ENCODE measurements at regions not wholly inside any gene's neighbourhood (a gene's known extent, or its start where the extent isn't known, plus 50 kb on each side); places are given as distances from the start of the nearest gene placed in this dataset.

DNA sequence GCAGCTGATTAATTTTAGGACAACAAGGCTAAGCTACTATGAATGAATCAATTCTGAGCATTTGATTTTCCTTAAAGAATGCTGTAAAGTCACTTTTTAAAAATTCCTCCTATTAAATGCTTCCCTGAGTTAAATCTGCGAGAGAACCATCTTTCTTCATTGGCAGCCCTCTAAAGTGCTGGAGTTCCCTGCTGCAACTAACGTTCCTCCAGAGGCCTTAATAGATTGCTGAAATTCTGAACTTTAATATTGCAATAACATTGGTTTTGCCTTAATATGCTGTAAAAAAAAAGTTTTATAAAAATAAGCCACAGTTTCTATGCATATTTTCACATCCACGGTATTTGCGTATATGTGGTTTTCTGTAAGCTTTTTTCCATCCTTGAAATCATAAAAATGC lies 298.0 kb upstream of the PIK3R1 start:
- TF ChIP-seq, protein P1, sequence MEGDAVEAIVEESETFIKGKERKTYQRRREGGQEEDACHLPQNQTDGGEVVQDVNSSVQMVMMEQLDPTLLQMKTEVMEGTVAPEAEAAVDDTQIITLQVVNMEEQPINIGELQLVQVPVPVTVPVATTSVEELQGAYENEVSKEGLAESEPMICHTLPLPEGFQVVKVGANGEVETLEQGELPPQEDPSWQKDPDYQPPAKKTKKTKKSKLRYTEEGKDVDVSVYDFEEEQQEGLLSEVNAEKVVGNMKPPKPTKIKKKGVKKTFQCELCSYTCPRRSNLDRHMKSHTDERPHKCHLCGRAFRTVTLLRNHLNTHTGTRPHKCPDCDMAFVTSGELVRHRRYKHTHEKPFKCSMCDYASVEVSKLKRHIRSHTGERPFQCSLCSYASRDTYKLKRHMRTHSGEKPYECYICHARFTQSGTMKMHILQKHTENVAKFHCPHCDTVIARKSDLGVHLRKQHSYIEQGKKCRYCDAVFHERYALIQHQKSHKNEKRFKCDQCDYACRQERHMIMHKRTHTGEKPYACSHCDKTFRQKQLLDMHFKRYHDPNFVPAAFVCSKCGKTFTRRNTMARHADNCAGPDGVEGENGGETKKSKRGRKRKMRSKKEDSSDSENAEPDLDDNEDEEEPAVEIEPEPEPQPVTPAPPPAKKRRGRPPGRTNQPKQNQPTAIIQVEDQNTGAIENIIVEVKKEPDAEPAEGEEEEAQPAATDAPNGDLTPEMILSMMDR (IDR thresholded peaks at IDR 0.05; ENCODE audit: poor library complexity), result no peak
- TF ChIP-seq EZH2phosphoT487 (IDR thresholded peaks at IDR 0.05; ENCODE audit: low read depth, severe bottlenecking, unreplicated experiment) (no peak), EZH2 (IDR thresholded peaks at IDR 0.05; ENCODE audit: borderline replicate concordance) (no peak)

Data from hepatocyte (in vitro differentiated cells).